SK-N-SH (cell line): ENCODE measurements at regions not wholly inside any gene's neighbourhood (a gene's known extent, or its start where the extent isn't known, plus 50 kb on each side); places are given as distances from the start of the nearest gene placed in this dataset.

Experiments used
- CTCF ChIA-PET: fragments of 300-600, 350-600 bp; formaldehyde crosslinking; extraction: SDS; loops from one replicate; lab custom pipeline; 2021; lab: Yijun Ruan, JAX
- POLR2A ChIA-PET: fragments of 350-600 bp; sonication (Branson Sonifier 250); formaldehyde crosslinking; extraction: SDS; loops from one replicate; lab custom pipeline; 2020; ENCODE audit warnings: antibody characterized with exemption, inconsistent platforms; lab: Yijun Ruan, JAX
- DNase-seq: peaks from one replicate; pipeline ENCODE4 v3.0.0; 2012
- H2AFZ ChIP-seq: fragments of 200-600 bp; sonication (generic); 2 replicates; pipeline ENCODE4 v1.8.1; 2016; ENCODE audit warnings: antibody characterized with exemption, mild to moderate bottlenecking, low read depth
- H3F3A ChIP-seq: fragments of 200-600 bp; sonication (generic); replicated peaks from 2 replicates; pipeline ENCODE3; 2016; ENCODE audit warnings: antibody characterized with exemption, mild to moderate bottlenecking; ENCODE audit not compliant: insufficient read depth
- H3K27ac ChIP-seq, 2 experiments: fragments of 200-500 bp in 1 of 2; fragments of 200-600 bp in 1 of 2; sonication (Bioruptor generic) in 1 of 2; sonication (generic), shearing (Covaris generic) in 1 of 2; 2 replicates each; pipeline versions ENCODE4 v1.5.1 to v1.6.1; 2014 to 2016; ENCODE audit warnings: low read depth in 2 of 2, inconsistent platforms in 1 of 2, low read length in 1 of 2, mild to moderate bottlenecking in 1 of 2, mixed read lengths in 1 of 2
- H3K27me3 ChIP-seq: fragments of 200-600 bp; sonication (generic), shearing (Covaris generic); 2 replicates; pipeline ENCODE4 v1.6.1; 2016; ENCODE audit warnings: mixed run types; ENCODE audit not compliant: insufficient read depth
- H3K36me3 ChIP-seq, 2 experiments: fragments of 200-500 bp in 1 of 2; fragments of 200-600 bp in 1 of 2; sonication (Bioruptor generic) in 1 of 2; sonication (generic) in 1 of 2; replicated peaks in 1 of 2; 2 replicates each; pipeline versions ENCODE3 to v1.5.1; 2014 to 2016; ENCODE audit warnings: low read length in 1 of 2, mild to moderate bottlenecking in 1 of 2; ENCODE audit not compliant: insufficient read depth in 2 of 2, control insufficient read depth in 1 of 2
- H3K4me1 ChIP-seq, 2 experiments: fragments of 200-500 bp in 1 of 2; fragments of 200-600 bp in 1 of 2; sonication (Bioruptor generic) in 1 of 2; sonication (generic), shearing (Covaris generic) in 1 of 2; 2 replicates each; pipeline versions ENCODE4 v1.5.1 to v1.6.1; 2014 to 2016; ENCODE audit warnings: low read depth in 1 of 2, low read length in 1 of 2, mixed run types in 1 of 2; ENCODE audit not compliant: insufficient read depth in 2 of 2, control insufficient read depth in 1 of 2
- H3K4me2 ChIP-seq: fragments of 200-600 bp; sonication (generic), shearing (Covaris generic); 2 replicates; pipeline ENCODE4 v1.6.1; 2017; ENCODE audit warnings: mixed run types
- H3K4me3 ChIP-seq, 2 experiments: fragments of 200-500 bp in 1 of 2; fragments of 200-600 bp in 1 of 2; sonication (Bioruptor generic) in 1 of 2; sonication (generic), shearing (Covaris generic) in 1 of 2; 2 replicates each; pipeline versions ENCODE4 v1.5.1 to v1.8.1; 2014 to 2016; ENCODE audit warnings: low read depth in 2 of 2, inconsistent platforms in 1 of 2, low read length in 1 of 2, mild to moderate bottlenecking in 1 of 2, mixed read lengths in 1 of 2, moderate library complexity in 1 of 2
- H3K79me2 ChIP-seq: fragments of 200-600 bp; sonication (generic); 2 replicates; pipeline ENCODE4 v1.8.1; 2017; ENCODE audit warnings: mild to moderate bottlenecking; ENCODE audit not compliant: insufficient read depth
- H3K9ac ChIP-seq: fragments of 200-600 bp; sonication (generic); 2 replicates; pipeline ENCODE4 v1.6.1; 2017; ENCODE audit warnings: mixed run types
- H3K9me2 ChIP-seq: fragments of 200-600 bp; sonication (generic); 2 replicates; pipeline ENCODE4 v1.6.1; 2017; ENCODE audit warnings: mixed run types
- H3K9me3 ChIP-seq: fragments of 200-600 bp; sonication (generic); 2 replicates; pipeline ENCODE4 v1.6.1; 2017; ENCODE audit warnings: mixed run types, mild to moderate bottlenecking, moderate library complexity
- H4K20me1 ChIP-seq: fragments of 200-600 bp; sonication (generic); 2 replicates; pipeline ENCODE4 v1.6.1; 2017; ENCODE audit warnings: mild to moderate bottlenecking, mixed run types; ENCODE audit not compliant: insufficient read depth
- CHD2 ChIP-seq: fragments of 150-350 bp; IDR thresholded peaks from 2 replicates; pipeline ENCODE4 v1.6.1; 2018; ENCODE audit warnings: low read length; ENCODE audit not compliant: partially characterized antibody
- CTCF ChIP-seq: fragments of 200-600 bp; sonication (generic); IDR thresholded peaks from 2 replicates; pipeline ENCODE4 v1.6.1; 2017; ENCODE audit warnings: antibody characterized with exemption, mild to moderate bottlenecking, moderate library complexity
- ELF1 ChIP-seq: IDR thresholded peaks from 2 replicates; pipeline ENCODE4 v1.4.0; 2012
- EP300 ChIP-seq, 2 experiments: IDR thresholded peaks; 2 replicates each; pipeline versions ENCODE4 v1.4.0 to v1.6.1; 2012; ENCODE audit warnings: borderline replicate concordance in 1 of 2, low read depth in 1 of 2, low read length in 1 of 2
- FOSL2 ChIP-seq: IDR thresholded peaks from 2 replicates; pipeline ENCODE4 v1.4.0; 2012; ENCODE audit warnings: low read depth, mild to moderate bottlenecking, moderate library complexity, borderline replicate concordance
- GABPA ChIP-seq: IDR thresholded peaks from 2 replicates; pipeline ENCODE4 v1.4.0; 2012; ENCODE audit warnings: low read depth, mild to moderate bottlenecking
- GATA2 ChIP-seq: sonication (generic); formaldehyde crosslinking; IDR thresholded peaks from 2 replicates; pipeline ENCODE4 v1.5.0; 2020; ENCODE audit warnings: mild to moderate bottlenecking, missing genetic modification reagents
- IRF3 ChIP-seq: fragments of 150-350 bp; IDR thresholded peaks from 2 replicates; pipeline ENCODE4 v1.6.1; 2016; ENCODE audit warnings: mild to moderate bottlenecking, low read depth, low read length
- JUND ChIP-seq: IDR thresholded peaks from 2 replicates; pipeline ENCODE4 v1.4.0; 2012
- MAX ChIP-seq: IDR thresholded peaks from 2 replicates; pipeline ENCODE4 v1.4.0; 2012; ENCODE audit warnings: low read depth
- MXI1 ChIP-seq: IDR thresholded peaks from 2 replicates; pipeline ENCODE4 v1.6.1; 2012; ENCODE audit warnings: mild to moderate bottlenecking, low read depth, low read length, improper control_type of control experiment
- NRF1 ChIP-seq: IDR thresholded peaks from 2 replicates; pipeline ENCODE4 v1.6.1; 2012; ENCODE audit warnings: low read depth, mild to moderate bottlenecking, low read length
- POLR2AphosphoS5 ChIP-seq: IDR thresholded peaks from 2 replicates; pipeline ENCODE4 v1.6.1; 2012; ENCODE audit warnings: low read depth, low read length
- RAD21 ChIP-seq: IDR thresholded peaks from 2 replicates; pipeline ENCODE4 v1.6.1; 2012; ENCODE audit warnings: mild to moderate bottlenecking, low read length
- RCOR1 ChIP-seq: fragments of 150-350 bp; IDR thresholded peaks from 2 replicates; pipeline ENCODE4 v1.6.1; 2017; ENCODE audit warnings: antibody characterized with exemption, low read length
- REST ChIP-seq: IDR thresholded peaks from 2 replicates; pipeline ENCODE4 v1.6.1; 2012; ENCODE audit warnings: mild to moderate bottlenecking, low read depth, low read length, moderate library complexity
- RFX5 ChIP-seq: IDR thresholded peaks from 2 replicates; pipeline ENCODE4 v1.6.1; 2012; ENCODE audit warnings: mild to moderate bottlenecking, improper control_type of control experiment, low read length
- USF2 ChIP-seq: fragments of 150-350 bp; IDR thresholded peaks from 2 replicates; pipeline ENCODE4 v1.6.1; 2017; ENCODE audit warnings: antibody characterized with exemption, low read length, low read depth, borderline replicate concordance
- WGBS: methylation state at CpG from one replicate; pipeline ENCODE4 v1.1.6; 2017; ENCODE audit warnings: low lambda C conversion rate; 5-methylcytosine and 5-hydroxymethylcytosine counted together

- no peak overlapping the region for H3K4me3 ChIP-seq
- 70% methylated on average over 2 of the region's 2 CpGs for WGBS
- H4K20me1 ChIP-seq = no peaks in the 10 kb centered on the region
- H2AFZ ChIP-seq = no peak overlapping the region
- no peaks in the 10 kb centered on the region for H3K36me3 ChIP-seq
- no peaks in the 10 kb centered on the region for H3K9me3 ChIP-seq
- CTCF ChIA-PET = no interaction called here
- H3K4me1 ChIP-seq = no peaks in the 10 kb centered on the region
- H3K27ac ChIP-seq = no peak overlapping the region
- no peak overlapping the region for H3K9ac ChIP-seq
- no peaks in the 10 kb centered on the region for H3F3A ChIP-seq
- no peak overlapping the region for H3K4me2 ChIP-seq
- H3K79me2 ChIP-seq = no peaks in the 10 kb centered on the region
- no peak for DNase-seq
- POLR2A ChIA-PET = no interaction called here
- no peaks in the 10 kb centered on the region for H3K27me3 ChIP-seq
- TF ChIP-seq CHD2 (no peak), RAD21 (no peak), JUND (no peak), EP300 (IDR thresholded peaks at IDR 0.05; ENCODE audit: borderline replicate concordance in 1 of 2, low read depth in 1 of 2, low read length in 1 of 2) (no peak), RFX5 (no peak), REST (no peak), NRF1 (no peak), ELF1 (no peak), MAX (no peak), GABPA (no peak), POLR2AphosphoS5 (no peak), GATA2 (no peak), RCOR1 (no peak), IRF3 (no peak), CTCF (no peak), FOSL2 (no peak), MXI1 (no peak), USF2 (no peak)
- H3K9me2 ChIP-seq = no peaks in the 10 kb centered on the region
These were observed 1630.4 kb upstream of the ACVR2A start for GRCh38 chr2:146214394-146214929.
